ENCODE measurements at regions not wholly inside any gene's neighbourhood (a gene's known extent, or its start where the extent isn't known, plus 50 kb on each side); places are given as distances from the start of the nearest gene placed in this dataset.

DNA sequence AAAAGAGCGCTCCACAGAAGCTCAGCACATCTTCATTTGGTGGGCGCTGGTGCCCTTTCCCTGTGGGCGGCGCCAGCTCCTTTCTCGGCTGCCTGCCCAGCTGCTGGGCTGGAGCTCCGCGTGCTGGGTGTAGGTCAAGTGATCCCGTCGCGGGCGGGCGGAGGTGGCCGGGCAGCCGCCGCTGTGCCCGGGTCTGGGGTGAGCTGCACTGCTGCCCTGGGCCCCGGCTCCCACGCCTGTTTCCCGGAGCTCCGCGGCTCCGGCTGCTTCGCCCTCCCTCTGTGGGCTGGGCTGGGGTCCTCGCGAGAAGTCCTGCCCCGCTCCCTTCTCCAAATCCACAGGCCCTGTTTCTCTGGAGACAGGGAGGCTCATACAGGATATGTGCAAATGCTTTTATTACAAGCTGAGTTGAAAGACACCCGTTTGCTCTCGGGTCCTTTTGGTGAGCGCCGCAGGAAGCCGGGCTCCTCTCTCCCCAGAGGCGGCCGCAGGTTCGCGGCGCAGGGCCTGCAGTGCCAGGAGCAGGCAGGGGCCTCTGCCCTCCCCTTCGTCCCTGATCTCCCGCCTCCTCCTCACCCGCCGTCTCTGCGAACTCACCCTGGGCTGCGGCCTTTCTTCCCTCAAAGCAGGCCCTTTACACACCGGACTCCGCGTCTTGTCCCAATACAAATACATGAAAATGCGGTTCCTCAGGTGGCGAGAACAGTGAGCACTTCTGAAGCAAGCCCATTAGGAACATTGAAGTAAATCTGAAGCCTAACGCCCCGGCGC lies 67.8 kb upstream of the CAPRIN2 start:
- TF ChIP-seq GTF2F1 (IDR thresholded peaks at IDR 0.05; ENCODE audit: borderline replicate concordance, low read depth, low read length) (no peak), SIN3A (conservative IDR thresholded peaks at IDR 0.05 in 1 of 2, IDR thresholded peaks at IDR 0.05 in 1 of 2; ENCODE audit: low read depth in 1 of 2, low read length in 2 of 2) (0 out of 4 replicates have a peak, but pooled peaks of 1 of the 2 experiments have one; percentile 19), RFX5 (IDR thresholded peaks at IDR 0.05; ENCODE audit: borderline replicate concordance, low read depth, low read length) (no peak), SRF (IDR thresholded peaks at IDR 0.05; ENCODE audit: low read depth, low read length) (no peak)
- TF ChIP-seq, protein P1, sequence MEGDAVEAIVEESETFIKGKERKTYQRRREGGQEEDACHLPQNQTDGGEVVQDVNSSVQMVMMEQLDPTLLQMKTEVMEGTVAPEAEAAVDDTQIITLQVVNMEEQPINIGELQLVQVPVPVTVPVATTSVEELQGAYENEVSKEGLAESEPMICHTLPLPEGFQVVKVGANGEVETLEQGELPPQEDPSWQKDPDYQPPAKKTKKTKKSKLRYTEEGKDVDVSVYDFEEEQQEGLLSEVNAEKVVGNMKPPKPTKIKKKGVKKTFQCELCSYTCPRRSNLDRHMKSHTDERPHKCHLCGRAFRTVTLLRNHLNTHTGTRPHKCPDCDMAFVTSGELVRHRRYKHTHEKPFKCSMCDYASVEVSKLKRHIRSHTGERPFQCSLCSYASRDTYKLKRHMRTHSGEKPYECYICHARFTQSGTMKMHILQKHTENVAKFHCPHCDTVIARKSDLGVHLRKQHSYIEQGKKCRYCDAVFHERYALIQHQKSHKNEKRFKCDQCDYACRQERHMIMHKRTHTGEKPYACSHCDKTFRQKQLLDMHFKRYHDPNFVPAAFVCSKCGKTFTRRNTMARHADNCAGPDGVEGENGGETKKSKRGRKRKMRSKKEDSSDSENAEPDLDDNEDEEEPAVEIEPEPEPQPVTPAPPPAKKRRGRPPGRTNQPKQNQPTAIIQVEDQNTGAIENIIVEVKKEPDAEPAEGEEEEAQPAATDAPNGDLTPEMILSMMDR (IDR thresholded peaks at IDR 0.05; ENCODE audit: control extremely low read depth in 1 of 3, insufficient read depth in 1 of 3, low read depth in 1 of 3, low read length in 3 of 3) = peak in 2 of 3 experiments; percentile 9 to 10; a peak in 1 of 4 replicates
